Esophagus muscularis mucosa (tissue), 4 donors: ENCODE measurements at regions not wholly inside any gene's neighbourhood (a gene's known extent, or its start where the extent isn't known, plus 50 kb on each side); places are given as distances from the start of the nearest gene placed in this dataset.

Source experiments
- DNase-seq: peaks from one replicate; pipeline ENCODE4 v3.0.0-alpha.2; 2017; ENCODE audit errors: extremely low spot score
- H3K27ac ChIP-seq, 4 donors: fragments of 200-600 bp; sonication (generic); replicated peaks in 1 of 4; 1 replicate in 3 of 4; 2 replicates in 1 of 4; pipeline ENCODE4 v1.5.1; 2016 to 2019; ENCODE audit warnings: mild to moderate bottlenecking in 1 of 4
- H3K27me3 ChIP-seq, 4 donors: fragments of 200-600 bp; sonication (generic); one replicate each; pipeline versions ENCODE4 v1.5.1 to v1.6.0; 2016 to 2019
- H3K36me3 ChIP-seq, 4 donors: fragments of 200-600 bp; sonication (generic); one replicate each; pipeline ENCODE4 v1.5.1; 2016 to 2019
- H3K4me1 ChIP-seq, 4 donors: fragments of 200-600 bp; sonication (generic); one replicate each; pipeline ENCODE4 v1.5.1; 2016 to 2019
- H3K4me3 ChIP-seq, 4 donors: fragments of 200-600 bp; sonication (generic); 1 replicate in 2 of 4; 2 replicates in 2 of 4; pipeline ENCODE4 v1.5.1; 2016 to 2019; ENCODE audit warnings: mild to moderate bottlenecking in 4 of 4, moderate library complexity in 1 of 4
- H3K9me3 ChIP-seq, 4 donors: fragments of 200-600 bp; sonication (generic); 1 replicate in 3 of 4; 2 replicates in 1 of 4; pipeline ENCODE4 v1.5.1; 2016 to 2019
- CTCF ChIP-seq, 3 experiments: fragments of 200-600 bp in 2 of 3; fragments of 450-650 bp in 1 of 3; sonication (generic) in 2 of 3; IDR thresholded peaks; one replicate each; pipeline ENCODE4 v1.5.1; 2017 to 2019; ENCODE audit warnings: antibody characterized with exemption in 3 of 3, mild to moderate bottlenecking in 2 of 3, moderate library complexity in 1 of 3
- EP300 ChIP-seq: sonication (generic); formaldehyde crosslinking; IDR thresholded peaks from one replicate; pipeline ENCODE4 v1.6.1; 2017; ENCODE audit warnings: antibody characterized with exemption
- POLR2A ChIP-seq: fragments of 450-650 bp; IDR thresholded peaks from one replicate; pipeline ENCODE4 v1.6.1; 2017; ENCODE audit warnings: antibody characterized with exemption, moderate library complexity, mild to moderate bottlenecking, low read depth
- POLR2AphosphoS5 ChIP-seq, 2 donors: sonication (generic); formaldehyde crosslinking; IDR thresholded peaks; one replicate each; pipeline ENCODE4 v1.6.1; 2017; ENCODE audit warnings: antibody characterized with exemption in 2 of 2
- WGBS: methylation state at CpG from one replicate; pipeline ENCODE4 v1.1.5; 2018; 5-methylcytosine and 5-hydroxymethylcytosine counted together
- intact Hi-C: fragments of 100-400 bp; cut with DNase I; formaldehyde crosslinking; loops from one replicate; pipeline ENCODE4 v1.15.1; 2023

- TF ChIP-seq POLR2A, result no peak
- WGBS, result 80% methylated on average over 2 of the region's 2 CpGs
- intact Hi-C loops, result no loop called here
Measured at GRCh38 chr4:62804075-62804474, 1603.9 kb downstream of the ADGRL3 start.

GRCh38 chr4:62797221-62797620 lies 1597.1 kb downstream of the ADGRL3 start:
- Histone ChIP-seq H3K27me3 (no peaks in the 10 kb centered on the region), H3K9me3 (no peaks in the 10 kb centered on the region), H3K27ac (no peak overlapping the region), H3K4me1 (no peaks in the 10 kb centered on the region), H3K36me3 (no peaks in the 10 kb centered on the region), H3K4me3 (no peak overlapping the region)
- WGBS, result 67% methylated on average over 1 of the region's 1 CpG
- intact Hi-C loops, result no loop called here
- TF ChIP-seq EP300 (no peak), POLR2A (no peak), POLR2AphosphoS5 (IDR thresholded peaks at IDR 0.05) (no peak), CTCF (IDR thresholded peaks at IDR 0.05) (no peak)
- DNase-seq, result no peak

More at GRCh38 chr4:62804075-62804474, 1603.9 kb downstream of the ADGRL3 start:
- Histone ChIP-seq H3K36me3 (no peaks in the 10 kb centered on the region), H3K4me1 (no peaks in the 10 kb centered on the region), H3K9me3 (no peaks in the 10 kb centered on the region), H3K27ac (no peak overlapping the region), H3K4me3 (no peak overlapping the region), H3K27me3 (no peaks in the 10 kb centered on the region)
- DNase-seq, result no peak

GRCh38 chr4:62791386-62791785 lies 1591.3 kb downstream of the ADGRL3 start:
- H3K4me1 ChIP-seq, result no peaks in the 10 kb centered on the region
- TF ChIP-seq POLR2AphosphoS5 (IDR thresholded peaks at IDR 0.05), result no peak
- TF ChIP-seq EP300, result no peak
- TF ChIP-seq POLR2A, result no peak
- no peak for TF ChIP-seq CTCF (IDR thresholded peaks at IDR 0.05)
- H3K27ac ChIP-seq, result no peak overlapping the region
- DNase-seq, result no peak
- no peaks in the 10 kb centered on the region for H3K27me3 ChIP-seq
- no peak overlapping the region for H3K4me3 ChIP-seq
- WGBS, result 82% methylated on average over 2 of the region's 2 CpGs
- no peaks in the 10 kb centered on the region for H3K36me3 ChIP-seq
- intact Hi-C loops, result no loop called here
- no peaks in the 10 kb centered on the region for H3K9me3 ChIP-seq

GRCh38 chr4:62771983-62772557 lies 1571.9 kb downstream of the ADGRL3 start:
- no peaks in the 10 kb centered on the region for H3K9me3 ChIP-seq
- TF ChIP-seq POLR2A, result no peak
- no peaks in the 10 kb centered on the region for H3K27me3 ChIP-seq
- H3K36me3 ChIP-seq, result no peaks in the 10 kb centered on the region
- no peaks in the 10 kb centered on the region for H3K4me1 ChIP-seq
- H3K27ac ChIP-seq, result no peak overlapping the region
- intact Hi-C loops, result no loop called here
- WGBS, result 57% methylated on average over 7 of the region's 9 CpGs
- no peak overlapping the region for H3K4me3 ChIP-seq
- no peak for DNase-seq

- H3K9me3 ChIP-seq, result no peaks in the 10 kb centered on the region
- H3K4me1 ChIP-seq, result no peaks in the 10 kb centered on the region
- no peaks in the 10 kb centered on the region for H3K36me3 ChIP-seq
- TF ChIP-seq EP300 (no peak), CTCF (IDR thresholded peaks at IDR 0.05) (no peak), POLR2A (no peak), POLR2AphosphoS5 (IDR thresholded peaks at IDR 0.05) (no peak)
- no peak for DNase-seq
- intact Hi-C loops, result no loop called here
- H3K27me3 ChIP-seq, result no peaks in the 10 kb centered on the region
- no peak overlapping the region for H3K27ac ChIP-seq
- no peak overlapping the region for H3K4me3 ChIP-seq
- WGBS, result 70% methylated on average over 6 of the region's 6 CpGs
Measured at GRCh38 chr4:62740296-62740695, 1540.2 kb downstream of the ADGRL3 start.

GRCh38 chr4:62717154-62717553 lies 1517.0 kb downstream of the ADGRL3 start:
- H3K9me3 ChIP-seq, result no peaks in the 10 kb centered on the region
- no peak for DNase-seq
- TF ChIP-seq POLR2AphosphoS5 (IDR thresholded peaks at IDR 0.05), result no peak
- no peak for TF ChIP-seq CTCF (IDR thresholded peaks at IDR 0.05)
- TF ChIP-seq POLR2A, result no peak
- TF ChIP-seq EP300, result no peak
- H3K27me3 ChIP-seq, result no peaks in the 10 kb centered on the region
- H3K36me3 ChIP-seq, result no peaks in the 10 kb centered on the region
- 57% methylated on average over 2 of the region's 2 CpGs for WGBS
- intact Hi-C loops, result no loop called here
- no peak overlapping the region for H3K4me3 ChIP-seq
- no peaks in the 10 kb centered on the region for H3K4me1 ChIP-seq
- no peak overlapping the region for H3K27ac ChIP-seq
